ENCODE measurements at regions not wholly inside any gene's neighbourhood (a gene's known extent, or its start where the extent isn't known, plus 50 kb on each side); places are given as distances from the start of the nearest gene placed in this dataset.

DNA sequence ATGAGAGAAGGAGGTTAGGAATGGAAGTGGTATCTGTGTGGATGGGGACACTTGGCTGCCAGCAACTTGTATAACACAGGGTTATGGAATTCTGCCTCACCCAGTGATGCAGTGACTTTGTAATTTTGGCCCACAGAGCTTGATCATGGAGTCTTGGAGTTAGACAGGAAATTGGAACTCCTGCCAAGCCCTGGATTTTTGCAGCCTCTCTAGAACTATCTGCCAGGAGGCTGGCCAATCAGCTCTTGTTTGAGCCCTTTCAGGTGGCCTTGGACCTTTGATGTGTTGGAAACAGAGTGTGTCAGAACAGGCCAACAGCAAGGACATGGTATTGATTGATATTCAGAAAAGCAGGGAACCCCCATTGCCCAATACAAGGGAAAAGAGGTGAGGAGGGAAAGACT lies 157.7 kb upstream of the GGTLC1 start:
- TF ChIP-seq, protein P1, sequence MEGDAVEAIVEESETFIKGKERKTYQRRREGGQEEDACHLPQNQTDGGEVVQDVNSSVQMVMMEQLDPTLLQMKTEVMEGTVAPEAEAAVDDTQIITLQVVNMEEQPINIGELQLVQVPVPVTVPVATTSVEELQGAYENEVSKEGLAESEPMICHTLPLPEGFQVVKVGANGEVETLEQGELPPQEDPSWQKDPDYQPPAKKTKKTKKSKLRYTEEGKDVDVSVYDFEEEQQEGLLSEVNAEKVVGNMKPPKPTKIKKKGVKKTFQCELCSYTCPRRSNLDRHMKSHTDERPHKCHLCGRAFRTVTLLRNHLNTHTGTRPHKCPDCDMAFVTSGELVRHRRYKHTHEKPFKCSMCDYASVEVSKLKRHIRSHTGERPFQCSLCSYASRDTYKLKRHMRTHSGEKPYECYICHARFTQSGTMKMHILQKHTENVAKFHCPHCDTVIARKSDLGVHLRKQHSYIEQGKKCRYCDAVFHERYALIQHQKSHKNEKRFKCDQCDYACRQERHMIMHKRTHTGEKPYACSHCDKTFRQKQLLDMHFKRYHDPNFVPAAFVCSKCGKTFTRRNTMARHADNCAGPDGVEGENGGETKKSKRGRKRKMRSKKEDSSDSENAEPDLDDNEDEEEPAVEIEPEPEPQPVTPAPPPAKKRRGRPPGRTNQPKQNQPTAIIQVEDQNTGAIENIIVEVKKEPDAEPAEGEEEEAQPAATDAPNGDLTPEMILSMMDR (IDR thresholded peaks at IDR 0.05): no peak
- TF ChIP-seq POLR2A (IDR thresholded peaks at IDR 0.05): no peak
- no peak for TF ChIP-seq POLR2AphosphoS5 (IDR thresholded peaks at IDR 0.05; ENCODE audit: insufficient read depth in 1 of 2, low read depth in 1 of 2)

All from vagina (tissue), 2 donors.